ENCODE measurements at regions not wholly inside any gene's neighbourhood (a gene's known extent, or its start where the extent isn't known, plus 50 kb on each side); places are given as distances from the start of the nearest gene placed in this dataset.

- CTCF ChIA-PET, result interaction anchor here (0.7 kb wide), 1 partner anchor 142 kb away, joined by 3 read pairs; no protein-coding TSS in a partner anchor
- Mint-ChIP-seq H3K27ac (no peak overlapping the region), H3K27me3 (no peaks in the 10 kb centered on the region), H3K36me3 (no peaks in the 10 kb centered on the region), H3K4me3 (no peak overlapping the region), H3K9me3 (peaks cover 5% of the 10 kb centered on the region), H3K4me1 (no peaks in the 10 kb centered on the region)
- DNase-seq, result no peak
These were observed 123.3 kb upstream of the BTG1 start for GRCh38 chr12:92268946-92269345.

- no peak overlapping the region for H3K27ac Mint-ChIP-seq
- no peaks in the 10 kb centered on the region for H3K36me3 Mint-ChIP-seq
- H3K27me3 Mint-ChIP-seq, result no peaks in the 10 kb centered on the region
- CTCF ChIA-PET, result interaction anchor here (0.6 kb wide), 2 partner anchors 9 to 503 kb away, joined by 3 read pairs; no protein-coding TSS in a partner anchor
- no peak for DNase-seq
- peaks cover 15% of the 10 kb centered on the region for H3K4me1 Mint-ChIP-seq
- H3K9me3 Mint-ChIP-seq, result peaks cover 2% of the 10 kb centered on the region
- H3K4me3 Mint-ChIP-seq, result no peak overlapping the region
These were observed 116.0 kb upstream of the BTG1 start for GRCh38 chr12:92261692-92262091.

- Mint-ChIP-seq H3K4me1 (peaks cover 17% of the 10 kb centered on the region), H3K36me3 (no peaks in the 10 kb centered on the region), H3K27me3 (no peaks in the 10 kb centered on the region), H3K4me3 (no peak overlapping the region), H3K9me3 (peaks cover 2% of the 10 kb centered on the region), H3K27ac (no peak overlapping the region)
- CTCF ChIA-PET, result no interaction called here
- no peak for DNase-seq
These were observed 115.4 kb upstream of the BTG1 start for GRCh38 chr12:92261071-92261470.

GRCh38 chr12:92259696-92260251 is 114.1 kb upstream of the BTG1 start:
- Mint-ChIP-seq H3K4me3 (no peak overlapping the region), H3K27ac (no peak overlapping the region), H3K36me3 (no peaks in the 10 kb centered on the region), H3K9me3 (peaks cover 7% of the 10 kb centered on the region), H3K4me1 (peaks cover 17% of the 10 kb centered on the region), H3K27me3 (no peaks in the 10 kb centered on the region)
- CTCF ChIA-PET, result interaction anchor here (0.6 to 0.8 kb wide), 3 partner anchors 8 to 52 kb away, joined by 3 to 4 read pairs (median 4); no protein-coding TSS in a partner anchor
- no peak for DNase-seq

GRCh38 chr12:92259291-92259690 is 113.6 kb upstream of the BTG1 start:
- Mint-ChIP-seq H3K4me1 (peaks cover 17% of the 10 kb centered on the region), H3K4me3 (no peak overlapping the region), H3K27ac (no peak overlapping the region), H3K9me3 (peaks cover 7% of the 10 kb centered on the region), H3K27me3 (no peaks in the 10 kb centered on the region), H3K36me3 (no peaks in the 10 kb centered on the region)
- CTCF ChIA-PET, result interaction anchor here (0.6 to 0.8 kb wide), 2 partner anchors 9 to 50 kb away, joined by 3 to 4 read pairs; no protein-coding TSS in a partner anchor
- no peak for DNase-seq

GRCh38 chr12:92257261-92257660 is 111.6 kb upstream of the BTG1 start:
- H3K4me1 Mint-ChIP-seq, result peaks cover 17% of the 10 kb centered on the region
- CTCF ChIA-PET, result no interaction called here
- no peak for DNase-seq
- H3K9me3 Mint-ChIP-seq, result peaks cover 7% of the 10 kb centered on the region
- no peak overlapping the region for H3K4me3 Mint-ChIP-seq
- H3K27me3 Mint-ChIP-seq, result no peaks in the 10 kb centered on the region
- no peaks in the 10 kb centered on the region for H3K36me3 Mint-ChIP-seq
- no peak overlapping the region for H3K27ac Mint-ChIP-seq

GRCh38 chr12:92255741-92256140 is 110.1 kb upstream of the BTG1 start:
- peaks cover 17% of the 10 kb centered on the region for H3K4me1 Mint-ChIP-seq
- CTCF ChIA-PET, result no interaction called here

GRCh38 chr12:92253301-92253700 is 107.7 kb upstream of the BTG1 start:
- peaks cover 1% of the 10 kb centered on the region for H3K36me3 Mint-ChIP-seq
- H3K4me3 Mint-ChIP-seq, result no peak overlapping the region
- H3K27ac Mint-ChIP-seq, result no peak overlapping the region
- peaks cover 6% of the 10 kb centered on the region for H3K9me3 Mint-ChIP-seq
- no peaks in the 10 kb centered on the region for H3K27me3 Mint-ChIP-seq
- CTCF ChIA-PET, result no interaction called here
- DNase-seq, result no peak
- H3K4me1 Mint-ChIP-seq, result peaks cover 2% of the 10 kb centered on the region

More at GRCh38 chr12:92255741-92256140, 110.1 kb upstream of the BTG1 start:
- no peak for DNase-seq
- Mint-ChIP-seq H3K27me3 (no peaks in the 10 kb centered on the region), H3K4me3 (no peak overlapping the region), H3K36me3 (no peaks in the 10 kb centered on the region), H3K27ac (peak overlapping the region; percentile 31), H3K9me3 (peaks cover 6% of the 10 kb centered on the region)

GRCh38 chr12:92248977-92249376 is 103.3 kb upstream of the BTG1 start:
- H3K27me3 Mint-ChIP-seq, result no peaks in the 10 kb centered on the region
- no peaks in the 10 kb centered on the region for H3K4me1 Mint-ChIP-seq
- H3K27ac Mint-ChIP-seq, result no peak overlapping the region
- CTCF ChIA-PET, result no interaction called here
- peaks cover 1% of the 10 kb centered on the region for H3K36me3 Mint-ChIP-seq
- H3K4me3 Mint-ChIP-seq, result no peak overlapping the region
- DNase-seq, result no peak
- no peaks in the 10 kb centered on the region for H3K9me3 Mint-ChIP-seq

GRCh38 chr12:92244036-92244435 is 98.4 kb upstream of the BTG1 start:
- CTCF ChIA-PET, result interaction anchor here (1.4 kb wide), 1 partner anchor 163 kb away, joined by 3 read pairs; no protein-coding TSS in a partner anchor
- DNase-seq, result no peak
- Mint-ChIP-seq H3K9me3 (peaks cover 3% of the 10 kb centered on the region), H3K4me1 (no peaks in the 10 kb centered on the region), H3K36me3 (no peaks in the 10 kb centered on the region), H3K27me3 (no peaks in the 10 kb centered on the region), H3K27ac (no peak overlapping the region), H3K4me3 (no peak overlapping the region)

GRCh38 chr12:92242907-92243306 is 97.3 kb upstream of the BTG1 start:
- CTCF ChIA-PET, result no interaction called here
- H3K9me3 Mint-ChIP-seq, result peaks cover 3% of the 10 kb centered on the region
- H3K4me3 Mint-ChIP-seq, result no peak overlapping the region
- no peaks in the 10 kb centered on the region for H3K27me3 Mint-ChIP-seq
- no peaks in the 10 kb centered on the region for H3K36me3 Mint-ChIP-seq
- no peak for DNase-seq
- H3K27ac Mint-ChIP-seq, result no peak overlapping the region
- no peaks in the 10 kb centered on the region for H3K4me1 Mint-ChIP-seq

GRCh38 chr12:92237762-92238523 is 92.3 kb upstream of the BTG1 start:
- Mint-ChIP-seq H3K9me3 (peaks cover 8% of the 10 kb centered on the region), H3K27me3 (no peaks in the 10 kb centered on the region), H3K4me3 (no peak overlapping the region), H3K4me1 (peaks cover 20% of the 10 kb centered on the region), H3K27ac (no peak overlapping the region), H3K36me3 (no peaks in the 10 kb centered on the region)
- CTCF ChIA-PET, result no interaction called here
- no peak for DNase-seq

- CTCF ChIA-PET, result no interaction called here
- DNase-seq, result no peak
- H3K4me1 Mint-ChIP-seq, result peaks cover 21% of the 10 kb centered on the region
- H3K36me3 Mint-ChIP-seq, result no peaks in the 10 kb centered on the region
- no peak overlapping the region for H3K4me3 Mint-ChIP-seq
- H3K27me3 Mint-ChIP-seq, result no peaks in the 10 kb centered on the region
- no peak overlapping the region for H3K27ac Mint-ChIP-seq
- peaks cover 5% of the 10 kb centered on the region for H3K9me3 Mint-ChIP-seq
These were observed 91.6 kb upstream of the BTG1 start for GRCh38 chr12:92237262-92237661.

- peaks cover 5% of the 10 kb centered on the region for H3K9me3 Mint-ChIP-seq
- H3K4me1 Mint-ChIP-seq, result peaks cover 21% of the 10 kb centered on the region
- H3K36me3 Mint-ChIP-seq, result no peaks in the 10 kb centered on the region
- CTCF ChIA-PET, result no interaction called here
- no peak overlapping the region for H3K4me3 Mint-ChIP-seq
- no peak for DNase-seq
- H3K27ac Mint-ChIP-seq, result no peak overlapping the region
- no peaks in the 10 kb centered on the region for H3K27me3 Mint-ChIP-seq
These were observed 90.2 kb upstream of the BTG1 start for GRCh38 chr12:92235703-92236472.

Measured in activated naive CD4-positive, alpha-beta T cell treated with anti-CD3 and anti-CD28 coated beads, Interleukin-2, amount 10 ng/mL, durations not matched to agents 7 days and 5 days (primary cell).